Lower leg skin (tissue), 4 donors: ENCODE measurements at regions not wholly inside any gene's neighbourhood (a gene's known extent, or its start where the extent isn't known, plus 50 kb on each side); places are given as distances from the start of the nearest gene placed in this dataset.
"Not testable (repeated sequence)": the region's sequence is repeated elsewhere in the genome, so short reads cannot be mapped to it uniquely, and the experiment has no call there.

Source experiments
- DNase-seq, 2 donors: peaks; one replicate each; pipeline ENCODE4 v3.0.0-alpha.2; 2019; ENCODE audit warnings: low spot score in 2 of 2
- H3K4me3 ChIP-seq: fragments of 200-600 bp; sonication (generic); 2 replicates; pipeline ENCODE4 v1.5.1; 2017; ENCODE audit warnings: mild to moderate bottlenecking, low read depth; ENCODE audit not compliant: poor library complexity, severe bottlenecking
- POLR2A ChIP-seq, 2 donors: fragments of 450-650 bp; IDR thresholded peaks; one replicate each; pipeline ENCODE4 v1.6.1; 2016 to 2017; ENCODE audit warnings: antibody characterized with exemption in 2 of 2, mild to moderate bottlenecking in 1 of 2, moderate library complexity in 1 of 2
- WGBS, 2 donors: methylation state at CpG; one replicate each; pipeline ENCODE4 v1.1.5; 2018; 5-methylcytosine and 5-hydroxymethylcytosine counted together
- intact Hi-C: fragments of 100-400 bp; cut with DNase I; formaldehyde crosslinking; loops from one replicate; pipeline ENCODE4 v1.15.0; 2023; ENCODE audit warnings: low total_unique reads
- TF ChIP-seq, protein P1 (sequence below), 3 donors: fragments of 450-650 bp; IDR thresholded peaks; one replicate each; pipeline ENCODE4 v1.5.1; 2016; ENCODE audit warnings: antibody characterized with exemption in 3 of 3, mild to moderate bottlenecking in 3 of 3, moderate library complexity in 2 of 3

- WGBS, 2 donors: 59 to 74% methylated on average over 4 of the region's 4 CpGs
- no peak for DNase-seq
- intact Hi-C loops: no loop called here
- TF ChIP-seq POLR2A (IDR thresholded peaks at IDR 0.05): no peak
- TF ChIP-seq, protein P1, sequence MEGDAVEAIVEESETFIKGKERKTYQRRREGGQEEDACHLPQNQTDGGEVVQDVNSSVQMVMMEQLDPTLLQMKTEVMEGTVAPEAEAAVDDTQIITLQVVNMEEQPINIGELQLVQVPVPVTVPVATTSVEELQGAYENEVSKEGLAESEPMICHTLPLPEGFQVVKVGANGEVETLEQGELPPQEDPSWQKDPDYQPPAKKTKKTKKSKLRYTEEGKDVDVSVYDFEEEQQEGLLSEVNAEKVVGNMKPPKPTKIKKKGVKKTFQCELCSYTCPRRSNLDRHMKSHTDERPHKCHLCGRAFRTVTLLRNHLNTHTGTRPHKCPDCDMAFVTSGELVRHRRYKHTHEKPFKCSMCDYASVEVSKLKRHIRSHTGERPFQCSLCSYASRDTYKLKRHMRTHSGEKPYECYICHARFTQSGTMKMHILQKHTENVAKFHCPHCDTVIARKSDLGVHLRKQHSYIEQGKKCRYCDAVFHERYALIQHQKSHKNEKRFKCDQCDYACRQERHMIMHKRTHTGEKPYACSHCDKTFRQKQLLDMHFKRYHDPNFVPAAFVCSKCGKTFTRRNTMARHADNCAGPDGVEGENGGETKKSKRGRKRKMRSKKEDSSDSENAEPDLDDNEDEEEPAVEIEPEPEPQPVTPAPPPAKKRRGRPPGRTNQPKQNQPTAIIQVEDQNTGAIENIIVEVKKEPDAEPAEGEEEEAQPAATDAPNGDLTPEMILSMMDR (IDR thresholded peaks at IDR 0.05): no peak
- H3K4me3 ChIP-seq: no peak overlapping the region
These were observed 576.9 kb downstream of the GLRX3 start for GRCh38 chr10:130713135-130713534.

- 79 to 81% methylated on average over 6 to 8 of the region's 8 CpGs for WGBS, 2 donors
- intact Hi-C loops: no loop called here
These were observed 577.5 kb downstream of the GLRX3 start for GRCh38 chr10:130713731-130714130.

DNA sequence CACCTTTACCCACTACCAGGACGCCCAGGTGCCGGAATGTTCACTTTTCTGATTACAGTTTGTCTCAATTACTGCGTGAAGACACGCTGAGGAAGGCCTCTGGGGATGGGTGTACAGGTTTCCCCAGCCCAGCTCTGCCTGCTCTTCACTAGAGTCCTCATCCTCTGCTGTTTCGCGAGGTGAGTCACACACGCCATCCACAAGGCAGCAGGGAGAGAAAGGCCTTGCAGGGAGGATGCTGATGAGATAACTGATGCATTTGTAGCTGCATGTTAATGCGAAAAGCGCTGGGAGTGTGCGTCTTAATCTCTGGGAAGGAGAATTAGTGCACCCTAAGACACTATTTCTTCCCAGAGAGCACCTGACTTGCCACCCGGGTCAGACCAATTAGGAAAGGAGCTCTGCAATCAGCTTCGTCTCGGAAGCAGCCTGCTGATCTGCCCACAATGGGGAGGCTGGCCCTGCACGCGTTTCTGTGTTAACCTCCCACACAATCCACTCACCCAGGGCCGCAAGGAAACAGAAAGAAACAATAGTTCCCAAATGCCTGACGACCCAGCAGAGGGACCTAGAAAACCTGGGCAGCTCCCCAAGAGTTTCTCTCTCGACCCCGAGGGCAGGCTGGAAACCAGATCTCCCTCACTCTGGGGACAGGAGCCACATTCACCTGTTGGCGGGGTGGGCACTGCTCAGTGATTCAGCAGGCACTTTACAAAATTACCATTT is 578.7 kb downstream of the GLRX3 start:
- no peak overlapping the region for H3K4me3 ChIP-seq
- DNase-seq: no peak
- intact Hi-C loops: no loop called here
- 73 to 75% methylated on average over 20 of the region's 20 CpGs for WGBS, 2 donors
- no peak for TF ChIP-seq POLR2A (IDR thresholded peaks at IDR 0.05)
- TF ChIP-seq, protein P1 (IDR thresholded peaks at IDR 0.05): no peak

More at GRCh38 chr10:130713731-130714130, 577.5 kb downstream of the GLRX3 start:
- DNase-seq: no peak
- H3K4me3 ChIP-seq: no peak overlapping the region
- no peak for TF ChIP-seq POLR2A (IDR thresholded peaks at IDR 0.05)
- TF ChIP-seq, protein P1 (IDR thresholded peaks at IDR 0.05): no peak

DNA sequence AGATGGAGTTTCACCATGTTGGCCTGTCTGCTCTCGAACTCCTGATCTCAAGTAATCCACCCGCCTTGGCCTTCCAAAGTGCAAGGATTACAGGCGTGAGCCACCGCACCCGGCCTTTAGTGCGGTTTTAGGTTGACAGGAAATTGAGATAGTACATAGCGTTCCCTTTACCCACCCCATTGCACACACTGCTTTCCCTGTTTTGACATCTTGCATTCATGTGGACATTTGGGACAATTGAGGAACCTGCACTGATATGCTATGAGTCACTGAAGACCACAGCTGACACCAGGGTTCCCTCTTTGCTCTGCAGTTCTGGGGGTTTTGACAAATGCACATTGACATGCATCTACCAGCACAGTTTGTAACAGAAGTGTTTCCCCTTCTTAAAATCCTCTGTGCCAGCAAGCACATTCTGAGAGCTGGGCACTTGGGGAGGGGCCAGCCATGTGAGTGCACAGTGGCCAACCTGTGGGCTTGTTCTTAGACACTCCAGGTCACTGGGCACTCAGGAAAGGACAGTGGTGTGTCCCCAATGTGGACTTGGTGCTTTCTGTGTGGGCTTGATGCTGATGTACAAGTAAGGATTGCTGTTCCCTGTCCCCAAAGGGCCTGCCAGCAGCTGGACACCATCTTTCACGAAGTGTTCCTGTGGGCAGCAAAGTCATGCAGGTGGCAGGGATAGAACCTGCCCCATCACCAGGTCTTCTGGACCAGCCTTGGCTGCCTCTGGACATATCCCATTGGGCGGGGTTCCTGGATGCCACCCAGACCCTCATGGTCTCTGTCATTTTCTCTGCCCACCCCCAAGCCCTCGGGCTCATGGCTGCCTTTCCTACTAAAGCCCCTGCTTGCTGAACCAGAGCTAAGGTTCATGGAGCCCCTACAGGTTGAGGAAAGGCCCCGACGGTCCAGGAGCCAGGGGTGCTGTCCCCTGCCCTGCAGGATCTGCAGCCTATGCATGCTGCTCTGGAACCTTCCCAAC is 579.8 kb downstream of the GLRX3 start:
- H3K4me3 ChIP-seq: no peak overlapping the region
- 80% methylated on average over 12 of the region's 12 CpGs for WGBS, 2 donors
- intact Hi-C loops: no loop called here
- no peak for TF ChIP-seq POLR2A (IDR thresholded peaks at IDR 0.05)
- TF ChIP-seq, protein P1 (IDR thresholded peaks at IDR 0.05): no peak
- DNase-seq: no peak

- WGBS, 2 donors: 68 to 69% methylated on average over 7 of the region's 7 CpGs
These were observed 580.9 kb downstream of the GLRX3 start for GRCh38 chr10:130717083-130717482.

DNA sequence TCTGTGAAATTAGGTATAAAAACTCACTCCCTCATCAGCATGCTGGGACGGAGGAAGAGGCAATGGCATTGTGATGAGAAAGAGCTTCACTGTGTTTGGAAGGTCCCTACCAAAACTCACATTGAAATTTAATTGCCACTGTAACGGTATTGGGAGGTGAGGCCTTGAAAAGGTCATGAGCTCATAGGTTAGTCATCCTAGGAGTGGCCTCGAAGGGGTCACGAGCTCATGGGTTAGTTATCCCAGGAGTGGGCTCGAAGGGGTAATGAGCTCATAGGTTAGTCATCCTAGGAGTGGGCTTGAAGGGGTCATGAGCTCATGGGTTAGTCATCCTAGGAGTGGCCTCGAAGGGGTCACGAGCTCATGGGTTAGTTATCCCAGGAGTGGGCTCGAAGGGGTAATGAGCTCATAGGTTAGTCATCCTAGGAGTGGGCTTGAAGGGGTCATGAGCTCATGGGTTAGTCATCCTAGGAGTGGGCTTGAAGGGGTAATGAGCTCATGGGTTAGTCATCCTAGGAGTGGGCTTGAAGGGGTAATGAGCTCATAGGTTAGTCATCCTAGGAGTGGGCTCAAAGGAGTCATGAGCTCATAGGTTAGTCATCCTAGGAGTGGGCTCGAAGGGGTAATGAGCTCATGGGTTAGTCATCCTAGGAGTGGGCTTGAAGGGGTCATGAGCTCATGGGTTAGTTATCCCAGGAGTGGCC is 582.7 kb downstream of the GLRX3 start:
- DNase-seq, intact Hi-C loops, H3K4me3 ChIP-seq: not testable (repeated sequence)
- 75 to 77% methylated on average over 9 of the region's 9 CpGs for WGBS, 2 donors

More at GRCh38 chr10:130717083-130717482, 580.9 kb downstream of the GLRX3 start:
- no peak overlapping the region for H3K4me3 ChIP-seq
- TF ChIP-seq, protein P1 (IDR thresholded peaks at IDR 0.05): no peak
- TF ChIP-seq POLR2A (IDR thresholded peaks at IDR 0.05): no peak
- intact Hi-C loops: no loop called here
- no peak for DNase-seq
